Neuronal stem cell (in vitro differentiated cells): ENCODE measurements at regions not wholly inside any gene's neighbourhood (a gene's known extent, or its start where the extent isn't known, plus 50 kb on each side); places are given as distances from the start of the nearest gene placed in this dataset.

ENCODE experiments used
- DNase-seq: peaks from one replicate; pipeline ENCODE4 v3.0.0-alpha.2; 2013; ENCODE audit warnings: low spot score
- H2AFZ ChIP-seq: one replicate; pipeline ENCODE4 v1.6.1; 2013; ENCODE audit warnings: mild to moderate bottlenecking, low read length, inconsistent platforms
- H2AK5ac ChIP-seq: 2 replicates; pipeline ENCODE4 v1.6.1; 2013; ENCODE audit warnings: low read depth, mild to moderate bottlenecking, inconsistent platforms, low read length, moderate library complexity, mixed read lengths
- H2BK120ac ChIP-seq: 2 replicates; pipeline ENCODE4 v1.6.1; 2013; ENCODE audit warnings: low read depth, mild to moderate bottlenecking, inconsistent platforms, low read length, moderate library complexity, mixed read lengths
- H2BK12ac ChIP-seq: one replicate; pipeline ENCODE4 v1.6.1; 2013; ENCODE audit warnings: low read length, inconsistent platforms
- H2BK15ac ChIP-seq: 2 replicates; pipeline ENCODE4 v1.6.1; 2013; ENCODE audit warnings: mild to moderate bottlenecking, low read length, inconsistent platforms, mixed read lengths
- H2BK5ac ChIP-seq: one replicate; pipeline ENCODE4 v1.6.1; 2013; ENCODE audit warnings: inconsistent platforms, mild to moderate bottlenecking, low read length, moderate library complexity
- H3K14ac ChIP-seq: one replicate; pipeline ENCODE4 v1.6.1; 2013; ENCODE audit warnings: low read length, inconsistent platforms
- H3K18ac ChIP-seq: 2 replicates; pipeline ENCODE4 v1.6.1; 2013; ENCODE audit warnings: low read length, inconsistent platforms
- H3K23ac ChIP-seq: 2 replicates; pipeline ENCODE4 v1.6.1; 2013; ENCODE audit warnings: low read depth, mild to moderate bottlenecking, mixed read lengths, low read length, inconsistent platforms; ENCODE audit not compliant: poor library complexity
- H3K27ac ChIP-seq: replicated peaks from 3 replicates; pipeline ENCODE4 v1.5.1; 2013; ENCODE audit warnings: low read length, inconsistent platforms
- H3K27me3 ChIP-seq, 3 experiments: 2 replicates each; pipeline ENCODE4 v1.6.1; 2013; ENCODE audit warnings: low read length in 3 of 3, mild to moderate bottlenecking in 2 of 3, inconsistent platforms in 1 of 3, low read depth in 1 of 3, mixed read lengths in 1 of 3, moderate library complexity in 1 of 3; ENCODE audit not compliant: control insufficient read depth in 3 of 3, insufficient read depth in 3 of 3
- H3K36me3 ChIP-seq, 2 donors: replicated peaks in 1 of 2; 2 replicates each; pipeline ENCODE4 v1.6.1; 2013; ENCODE audit warnings: low read length in 2 of 2; ENCODE audit not compliant: control insufficient read depth in 2 of 2, insufficient read depth in 2 of 2
- H3K4ac ChIP-seq: 2 replicates; pipeline ENCODE4 v1.6.1; 2013; ENCODE audit warnings: inconsistent platforms, mild to moderate bottlenecking, low read length, moderate library complexity
- H3K4me1 ChIP-seq, 2 donors: 1 replicate in 1 of 2; 2 replicates in 1 of 2; pipeline ENCODE4 v1.6.1; 2013; ENCODE audit warnings: low read length in 2 of 2, low read depth in 1 of 2; ENCODE audit not compliant: control insufficient read depth in 2 of 2, insufficient read depth in 1 of 2
- H3K4me2 ChIP-seq: one replicate; pipeline ENCODE4 v1.6.1; 2013; ENCODE audit warnings: mild to moderate bottlenecking, low read length, inconsistent platforms; ENCODE audit not compliant: insufficient read depth, poor library complexity, severe bottlenecking
- H3K4me3 ChIP-seq, 2 donors: 2 replicates each; pipeline ENCODE4 v1.5.1; 2013; ENCODE audit warnings: low read length in 2 of 2, mild to moderate bottlenecking in 2 of 2, inconsistent platforms in 1 of 2, moderate library complexity in 1 of 2
- H3K79me1 ChIP-seq: one replicate; pipeline ENCODE4 v1.6.1; 2013; ENCODE audit warnings: low read depth, mild to moderate bottlenecking, inconsistent platforms, low read length, moderate library complexity
- H3K9ac ChIP-seq: one replicate; pipeline ENCODE4 v1.6.1; 2013; ENCODE audit warnings: mild to moderate bottlenecking, low read depth, low read length, inconsistent platforms; ENCODE audit not compliant: poor library complexity
- H3K9me3 ChIP-seq, 2 donors: replicated peaks in 1 of 2; 2 replicates each; pipeline versions ENCODE3 to v1.6.1; 2013; ENCODE audit warnings: low read length in 2 of 2, mild to moderate bottlenecking in 2 of 2, inconsistent platforms in 1 of 2, low read depth in 1 of 2, mixed read lengths in 1 of 2, moderate library complexity in 1 of 2; ENCODE audit not compliant: control insufficient read depth in 2 of 2, insufficient read depth in 1 of 2
- H4K8ac ChIP-seq: one replicate; pipeline ENCODE4 v1.6.1; 2013; ENCODE audit warnings: low read depth, mild to moderate bottlenecking, inconsistent platforms, low read length, moderate library complexity
- H4K91ac ChIP-seq: one replicate; pipeline ENCODE4 v1.6.1; 2013; ENCODE audit warnings: low read length, low read depth, mild to moderate bottlenecking, inconsistent platforms; ENCODE audit not compliant: poor library complexity
- WGBS, 2 donors: extraction: QIAGEN DNeasy Blood & Tissue Kit; methylation state at CpG; one replicate each; pipeline ENCODE4 v1.1.7; 2013; ENCODE audit warnings: missing lambda C conversion rate in 2 of 2, mixed read lengths in 1 of 2; ENCODE audit not compliant: insufficient read length in 2 of 2, insufficient replicate concordance in 1 of 2; ENCODE audit errors: extremely low coverage in 2 of 2; 5-methylcytosine and 5-hydroxymethylcytosine counted together

- Histone ChIP-seq H2BK120ac (no peak overlapping the region), H3K4ac (no peak overlapping the region), H3K9ac (no peak overlapping the region), H3K27me3 (no peaks in the 10 kb centered on the region), H3K4me1 (peaks cover 7% of the 10 kb centered on the region in 2 donors), H3K27ac (no peak overlapping the region), H3K4me3 (no peak overlapping the region), H3K23ac (no peak overlapping the region), H2AFZ (no peak overlapping the region), H2BK15ac (no peak overlapping the region), H3K9me3 (peaks cover 0 to 8% of the 10 kb centered on the region in 2 donors), H3K36me3 (no peaks in the 10 kb centered on the region), H2BK5ac (no peak overlapping the region), H3K4me2 (no peak overlapping the region), H3K14ac (no peak overlapping the region), H3K79me1 (no peaks in the 10 kb centered on the region), H2BK12ac (no peak overlapping the region), H4K8ac (no peak overlapping the region), H3K18ac (no peak overlapping the region), H4K91ac (no peak overlapping the region), H2AK5ac (no peak overlapping the region)
- WGBS, 2 donors, result no CpG with 5 or more reads among the region's 1 CpG
- DNase-seq, result no peak
These were observed 321.0 kb downstream of the TBC1D4 start for GRCh38 chr13:75160984-75161383.

GRCh38 chr13:75154331-75154730 is 327.6 kb downstream of the TBC1D4 start:
- Histone ChIP-seq H3K9ac (no peak overlapping the region), H3K79me1 (no peaks in the 10 kb centered on the region)
- WGBS, 2 donors, result no CpG with 5 or more reads among the region's 4 CpGs

DNA sequence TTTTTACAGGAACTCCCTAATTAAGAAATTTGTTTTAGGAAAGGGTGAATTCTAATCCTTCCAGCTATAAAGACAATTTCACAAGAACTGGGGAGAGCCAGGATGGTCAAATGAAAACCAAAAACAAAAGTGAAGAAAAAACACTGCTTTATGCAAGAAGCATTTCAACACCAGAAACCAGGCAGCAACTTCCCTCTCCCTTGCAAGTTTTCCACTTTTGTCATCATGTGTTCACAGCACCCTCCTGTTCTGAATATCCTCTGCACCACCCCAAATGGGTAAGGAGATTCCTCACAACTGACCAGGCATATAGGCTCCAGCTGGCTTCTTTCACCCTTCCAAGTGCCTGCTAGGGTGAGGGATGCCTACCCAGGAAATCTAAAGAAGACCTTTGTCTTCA is 328.1 kb downstream of the TBC1D4 start:
- H3K9ac ChIP-seq, result no peak overlapping the region
- H3K4me3 ChIP-seq, result no peak overlapping the region
- H3K18ac ChIP-seq, result no peak overlapping the region
- H3K4me2 ChIP-seq, result no peak overlapping the region
- no peak overlapping the region for H3K23ac ChIP-seq
- H3K14ac ChIP-seq, result no peak overlapping the region
- H2BK12ac ChIP-seq, result no peak overlapping the region
- H2BK120ac ChIP-seq, result no peak overlapping the region
- no peaks in the 10 kb centered on the region for H3K4me1 ChIP-seq
- H3K79me1 ChIP-seq, result no peaks in the 10 kb centered on the region
- no peak overlapping the region for H2AFZ ChIP-seq
- no peak overlapping the region for H3K4ac ChIP-seq
- H2AK5ac ChIP-seq, result no peak overlapping the region
- no peak overlapping the region for H4K8ac ChIP-seq
- no peaks in the 10 kb centered on the region for H3K36me3 ChIP-seq
- DNase-seq, result no peak
- no peaks in the 10 kb centered on the region for H3K27me3 ChIP-seq
- H3K27ac ChIP-seq, result no peak overlapping the region
- no peak overlapping the region for H4K91ac ChIP-seq
- no peak overlapping the region for H2BK5ac ChIP-seq
- no peak overlapping the region for H2BK15ac ChIP-seq
- H3K9me3 ChIP-seq, result peaks cover 1 to 26% of the 10 kb centered on the region in 2 donors

More at GRCh38 chr13:75154331-75154730, 327.6 kb downstream of the TBC1D4 start:
- Histone ChIP-seq H2AFZ (no peak overlapping the region), H3K27ac (no peak overlapping the region), H3K23ac (no peak overlapping the region), H4K8ac (no peak overlapping the region), H2BK120ac (no peak overlapping the region), H3K4me1 (no peaks in the 10 kb centered on the region), H2BK15ac (no peak overlapping the region), H3K36me3 (no peaks in the 10 kb centered on the region), H2BK5ac (no peak overlapping the region), H3K4me2 (no peak overlapping the region), H2BK12ac (no peak overlapping the region), H3K9me3 (peaks cover 1 to 26% of the 10 kb centered on the region in 2 donors), H3K4ac (no peak overlapping the region), H2AK5ac (no peak overlapping the region), H3K27me3 (no peaks in the 10 kb centered on the region), H3K4me3 (no peak overlapping the region), H4K91ac (no peak overlapping the region), H3K18ac (no peak overlapping the region), H3K14ac (no peak overlapping the region)
- DNase-seq, result no peak

- H3K36me3 ChIP-seq, result no peaks in the 10 kb centered on the region
- H2BK12ac ChIP-seq, result no peak overlapping the region
- H3K4me3 ChIP-seq, result no peak overlapping the region
- no peak overlapping the region for H3K14ac ChIP-seq
- H2BK120ac ChIP-seq, result no peak overlapping the region
- H3K9me3 ChIP-seq, result peaks cover 1 to 26% of the 10 kb centered on the region in 2 donors
- no peaks in the 10 kb centered on the region for H3K4me1 ChIP-seq
- no peaks in the 10 kb centered on the region for H3K27me3 ChIP-seq
- no peak overlapping the region for H3K4ac ChIP-seq
- no peak overlapping the region for H2BK15ac ChIP-seq
- no peak overlapping the region for H2BK5ac ChIP-seq
- WGBS, 2 donors, result no CpG with 5 or more reads among the region's 4 CpGs
- H3K9ac ChIP-seq, result no peak overlapping the region
- H3K23ac ChIP-seq, result no peak overlapping the region
- no peak overlapping the region for H3K27ac ChIP-seq
- H4K91ac ChIP-seq, result no peak overlapping the region
- H3K18ac ChIP-seq, result no peak overlapping the region
- no peak overlapping the region for H4K8ac ChIP-seq
- H2AK5ac ChIP-seq, result no peak overlapping the region
- DNase-seq, result no peak
- H2AFZ ChIP-seq, result no peak overlapping the region
- no peak overlapping the region for H3K4me2 ChIP-seq
- H3K79me1 ChIP-seq, result no peaks in the 10 kb centered on the region
These were observed 328.6 kb downstream of the TBC1D4 start for GRCh38 chr13:75153386-75153785.
